Heart right ventricle (tissue), 16 donors: ENCODE measurements at regions not wholly inside any gene's neighbourhood (a gene's known extent, or its start where the extent isn't known, plus 50 kb on each side); places are given as distances from the start of the nearest gene placed in this dataset.

Source experiments
- ATAC-seq, 8 donors: fragments of 200-7000 bp; cut with Tn5 transposase; one replicate each; pipeline ENCODE4 v1.9.1; 2020; ENCODE audit warnings: mild to moderate bottlenecking in 8 of 8, moderate library complexity in 8 of 8, moderate number of reproducible peaks in 1 of 8
- DNase-seq, 2 donors: peaks; one replicate each; pipeline ENCODE4 v3.0.0-alpha.2; 2020
- H3K27ac ChIP-seq, 10 donors: fragments of 200-600 bp; sonication (generic) in 2 of 10; one replicate each; pipeline versions ENCODE4 v1.5.0 to v1.8.0; 2020 to 2022; ENCODE audit warnings: mild to moderate bottlenecking in 3 of 10
- H3K27me3 ChIP-seq, 7 donors: fragments of 200-600 bp; one replicate each; pipeline ENCODE4 v1.8.0; 2021 to 2022; ENCODE audit warnings: mild to moderate bottlenecking in 2 of 7
- H3K36me3 ChIP-seq, 9 donors: fragments of 200-600 bp; sonication (generic) in 1 of 9; one replicate each; pipeline versions ENCODE4 v1.5.0 to v1.8.0; 2020 to 2022; ENCODE audit warnings: mild to moderate bottlenecking in 2 of 9
- H3K4me1 ChIP-seq, 9 donors: fragments of 200-600 bp; sonication (generic) in 1 of 9; one replicate each; pipeline versions ENCODE4 v1.5.0 to v1.8.0; 2020 to 2022; ENCODE audit warnings: mild to moderate bottlenecking in 4 of 9
- H3K4me3 ChIP-seq, 10 donors: fragments of 200-600 bp; sonication (generic) in 2 of 10; one replicate each; pipeline versions ENCODE4 v1.5.0 to v1.8.0; 2020 to 2022; ENCODE audit warnings: mild to moderate bottlenecking in 7 of 10, moderate library complexity in 2 of 10
- H3K9me3 ChIP-seq, 11 donors: fragments of 200-600 bp in 10 of 11; sonication (generic) in 2 of 11; one replicate each; pipeline versions ENCODE4 v1.5.0 to v1.8.0; 2013 to 2022; ENCODE audit warnings: mild to moderate bottlenecking in 2 of 11, control low read depth in 1 of 11, moderate library complexity in 1 of 11
- CTCF ChIP-seq, 9 donors: fragments of 200-600 bp; sonication (generic) in 2 of 9; IDR thresholded peaks; one replicate each; pipeline versions ENCODE4 v1.5.0 to v1.8.0; 2021 to 2022; ENCODE audit warnings: antibody characterized with exemption in 9 of 9, mild to moderate bottlenecking in 5 of 9, moderate library complexity in 1 of 9
- WGBS, 2 donors: extraction: QIAGEN DNeasy Blood & Tissue Kit; methylation state at CpG; one replicate each; pipeline ENCODE4 v1.1.7; 2013; ENCODE audit warnings: inconsistent platforms in 1 of 2; 5-methylcytosine and 5-hydroxymethylcytosine counted together
- intact Hi-C, 10 donors: fragments of 100-400 bp; cut with DNase I; formaldehyde crosslinking; loops; one replicate each; pipeline versions ENCODE4 v1.11.1 to v1.14.2; 2022
- donor health status: Arrhythmogenic right ventricular cardiomyopathy.
- donor health status: ischemic (EF 13 %, LVEDD 7.1; RV severe dilation, severe dysfunction).
- donor health status: healthy with polysubstance abuse.
- donor health status: DM: no; HTN: yes; CAD: no.
- donor health status: DM: no; HTN: no; CAD: no.
- donor health status: ischemic (EF 25% LVEDD 6.9; RV normal size, moderate dysfunction).
- donor health status: ischemic (EF 25% LVEDD 5.7; RV mildly dilated, moderate dysfunction).
- donor health status: healthy.
- donor health status: DM: yes; HTN: yes; CAD: no.
- donor health status: Ischemic cardiomyopathy.
- donor health status: ischemic (EF 35%, LVEDD 5.7; RV mildly dilated, moderate dysfunction).
- donor health status: nonischemic (EF 11% LVEDD 7.7; RV severe dilation, severe dysfunction).
- donor health status: DM: yes; HTN: yes; CAD: no.
- donor health status: PGD.
- donor health status: ischemic (EF 29% LVEDD 5.4; RV normal size, mild dysfunction).
- donor health status: nonischemic (EF 23%, LVEDD 6.1; RV moderate dilation, normal function).

GRCh38 chr15:60218256-60218655 lies 179.5 kb downstream of the ANXA2 start:
- no peak for ATAC-seq
- Histone ChIP-seq H3K36me3 (no peaks in the 10 kb centered on the region), H3K27ac (no peak overlapping the region), H3K27me3 (peaks cover 0 to 16% (median 8%) of the 10 kb centered on the region in 7 donors), H3K4me1 (no peaks in the 10 kb centered on the region), H3K9me3 (no peaks in the 10 kb centered on the region), H3K4me3 (no peak overlapping the region)
- no peak for TF ChIP-seq CTCF (IDR thresholded peaks at IDR 0.05)
- DNase-seq, result no peak
- intact Hi-C loops, result no loop called here
- 79 to 87% methylated on average over 3 of the region's 3 CpGs for WGBS, 2 donors

GRCh38 chr15:60219866-60220265 lies 177.9 kb downstream of the ANXA2 start:
- ATAC-seq (no peak), DNase-seq (no peak)
- Histone ChIP-seq H3K4me1 (no peaks in the 10 kb centered on the region), H3K9me3 (no peaks in the 10 kb centered on the region), H3K36me3 (no peaks in the 10 kb centered on the region), H3K27me3 (peaks cover 0 to 15% (median 8%) of the 10 kb centered on the region in 7 donors), H3K27ac (no peak overlapping the region), H3K4me3 (no peak overlapping the region)
- WGBS, 2 donors, result 97 to 98% methylated on average over 3 of the region's 3 CpGs
- TF ChIP-seq CTCF (IDR thresholded peaks at IDR 0.05), result no peak
- intact Hi-C loops, result no loop called here

GRCh38 chr15:60221356-60221755 lies 176.4 kb downstream of the ANXA2 start:
- no peaks in the 10 kb centered on the region for H3K4me1 ChIP-seq
- no peaks in the 10 kb centered on the region for H3K36me3 ChIP-seq
- no peak overlapping the region for H3K4me3 ChIP-seq
- no peak for ATAC-seq
- intact Hi-C loops, result no loop called here
- H3K9me3 ChIP-seq, result no peaks in the 10 kb centered on the region
- no peak for TF ChIP-seq CTCF (IDR thresholded peaks at IDR 0.05)
- no peak overlapping the region for H3K27ac ChIP-seq
- H3K27me3 ChIP-seq, result peaks cover 0 to 20% (median 6%) of the 10 kb centered on the region in 7 donors
- no peak for DNase-seq

- Histone ChIP-seq H3K4me1 (no peaks in the 10 kb centered on the region), H3K27ac (no peak overlapping the region), H3K36me3 (no peaks in the 10 kb centered on the region), H3K4me3 (no peak overlapping the region), H3K9me3 (no peaks in the 10 kb centered on the region), H3K27me3 (peaks cover 0 to 24% (median 8%) of the 10 kb centered on the region in 7 donors)
- DNase-seq, result no peak
- intact Hi-C loops, result no loop called here
- TF ChIP-seq CTCF (IDR thresholded peaks at IDR 0.05), result no peak
- no peak for ATAC-seq
- WGBS, 2 donors, result 71 to 76% methylated on average over 1 of the region's 1 CpG
Measured at GRCh38 chr15:60222404-60222803, 175.4 kb downstream of the ANXA2 start.

- 61 to 67% methylated on average over 7 of the region's 7 CpGs for WGBS, 2 donors
- H3K9me3 ChIP-seq, result no peaks in the 10 kb centered on the region
- intact Hi-C loops, result no loop called here
- no peak overlapping the region for H3K27ac ChIP-seq
- peaks cover 0 to 24% (median 3%) of the 10 kb centered on the region in 7 donors for H3K27me3 ChIP-seq
- ATAC-seq, result no peak
- H3K4me3 ChIP-seq, result no peak overlapping the region
- no peaks in the 10 kb centered on the region for H3K36me3 ChIP-seq
- no peak for DNase-seq
- H3K4me1 ChIP-seq, result no peaks in the 10 kb centered on the region
- TF ChIP-seq CTCF (IDR thresholded peaks at IDR 0.05), result no peak
Measured at GRCh38 chr15:60223176-60223575, 174.6 kb downstream of the ANXA2 start.
